Posterior cingulate gyrus (tissue), 11 donors: ENCODE measurements at regions not wholly inside any gene's neighbourhood (a gene's known extent, or its start where the extent isn't known, plus 50 kb on each side); places are given as distances from the start of the nearest gene placed in this dataset.

Experiments used
- DNase-seq, 10 donors: peaks; one replicate each; pipeline versions ENCODE4 v3.0.0 to v3.0.0-alpha.2; 2020 to 2021; ENCODE audit warnings: mixed read lengths in 3 of 10
- intact Hi-C: fragments of 100-400 bp; cut with DNase I; formaldehyde crosslinking; loops from one replicate; pipeline ENCODE4 v1.15.1; 2023

DNA sequence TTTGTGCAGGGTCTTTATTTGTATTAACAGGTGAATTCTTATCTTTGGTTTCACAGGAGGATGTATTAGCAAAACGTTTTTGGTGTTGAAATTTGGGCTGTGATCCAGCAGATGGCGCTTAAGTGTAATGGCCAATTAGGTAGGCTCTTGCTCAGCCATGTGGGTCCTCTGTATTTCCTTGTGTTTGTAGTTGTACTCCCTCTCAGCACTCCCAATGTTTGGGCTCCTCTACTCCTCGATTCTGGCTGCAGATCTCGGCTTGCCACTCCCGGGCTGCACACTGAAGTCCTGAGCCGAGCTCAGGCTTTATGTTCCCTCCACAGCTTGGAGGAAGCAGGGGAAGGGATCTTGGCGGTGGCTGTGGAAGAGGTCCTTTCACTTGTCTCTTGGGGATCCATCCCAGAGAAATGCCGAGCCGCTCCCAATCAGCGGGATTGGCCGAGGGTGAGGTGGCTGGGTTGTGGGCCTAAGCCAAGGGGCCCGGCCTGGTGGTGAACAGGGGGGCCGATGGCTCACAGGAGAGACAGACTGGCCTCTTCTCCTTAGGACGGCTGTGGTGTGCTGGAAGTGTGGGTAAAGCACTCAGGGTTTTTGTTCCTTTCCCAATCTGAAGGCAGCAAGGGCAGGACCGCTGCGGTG, 133.7 kb downstream of the AEBP2 start:
- intact Hi-C loops: no loop called here
- DNase-seq: peak in 1 of 10 donors; percentile 69

DNA sequence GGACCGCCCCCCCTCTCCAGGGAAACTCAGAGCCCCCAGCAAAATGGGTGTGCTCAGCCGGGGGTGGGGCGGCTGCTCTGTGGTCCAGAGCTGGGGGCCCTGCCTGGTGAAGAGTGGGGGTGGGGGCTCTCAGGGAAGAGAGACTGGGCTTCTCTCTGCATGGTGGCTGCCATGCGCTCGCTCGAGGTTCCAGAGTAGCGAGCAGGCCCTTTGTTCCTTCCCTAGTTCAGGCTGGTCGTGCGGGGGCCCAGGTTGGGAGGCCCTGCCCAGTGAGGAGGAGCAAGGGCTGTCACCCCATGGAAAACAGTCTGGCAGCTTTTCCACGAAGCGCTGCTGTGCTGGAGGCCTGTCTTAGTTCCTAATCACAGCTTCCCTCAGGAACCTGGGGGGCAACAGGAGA, 134.6 kb downstream of the AEBP2 start:
- peak in 1 of 10 donors; percentile 69 for DNase-seq
- intact Hi-C loops: no loop called here

DNA sequence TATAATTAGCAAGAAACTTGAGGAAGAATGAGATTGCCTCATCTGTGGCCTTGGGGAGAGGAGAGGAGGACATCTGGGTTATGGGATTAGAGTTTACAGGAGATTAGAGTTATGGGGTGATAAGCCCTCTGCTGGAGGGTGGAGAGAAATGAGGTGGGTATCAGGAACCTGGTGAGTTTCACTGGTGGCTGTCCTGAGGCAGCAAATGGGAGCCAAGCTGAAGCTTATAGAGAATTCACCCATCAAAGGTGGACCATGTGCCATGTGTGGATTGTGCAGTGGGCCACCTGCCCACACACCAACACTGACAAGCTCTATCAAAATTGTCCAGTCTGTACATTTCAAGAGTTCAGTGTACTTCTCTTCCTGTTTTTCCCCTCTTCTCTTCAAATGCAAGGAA, 135.3 kb downstream of the AEBP2 start:
- no peak for DNase-seq
- intact Hi-C loops: no loop called here

DNA sequence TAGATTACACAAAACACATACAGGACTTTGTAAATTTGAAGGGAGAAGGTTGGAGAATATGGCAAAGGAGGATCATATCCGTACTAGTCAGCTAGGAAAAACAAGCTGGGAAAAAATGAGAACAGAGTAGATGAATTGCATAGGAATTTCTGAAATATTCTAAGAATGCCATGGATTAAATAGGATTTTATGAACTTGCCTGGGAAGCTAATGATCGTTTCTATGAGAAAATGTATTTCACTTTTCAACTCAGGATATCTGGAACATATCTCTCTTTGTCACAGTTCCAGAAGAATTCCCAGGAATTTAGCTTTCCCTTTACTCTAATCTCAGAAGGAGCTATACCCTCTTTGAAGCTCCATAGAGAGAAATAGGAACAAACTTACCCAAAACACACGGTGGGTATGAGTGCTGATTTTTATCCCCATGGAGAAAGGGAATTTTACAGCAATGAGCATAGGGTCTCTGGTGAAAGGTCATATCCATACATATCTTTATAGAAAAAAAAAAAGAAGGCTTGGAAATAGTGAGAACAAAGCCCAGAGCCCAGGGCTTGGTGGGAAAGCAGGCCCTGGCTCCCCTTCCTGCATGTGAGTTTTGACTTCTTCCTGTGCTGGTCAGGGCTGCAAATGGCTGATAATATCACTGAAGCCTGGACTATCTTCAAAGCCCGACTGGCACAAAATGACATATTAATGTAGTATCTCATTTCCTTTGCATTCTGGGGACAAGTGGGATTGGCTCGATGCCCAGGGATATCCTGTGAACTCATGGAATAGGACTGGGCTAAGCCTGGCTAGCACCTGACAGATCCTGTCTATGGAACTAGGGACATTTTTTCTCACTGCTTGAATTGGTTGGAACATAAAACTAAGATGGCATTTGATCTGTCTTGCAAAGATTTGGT, 136.3 kb downstream of the AEBP2 start:
- no peak for DNase-seq
- intact Hi-C loops: no loop called here

DNA sequence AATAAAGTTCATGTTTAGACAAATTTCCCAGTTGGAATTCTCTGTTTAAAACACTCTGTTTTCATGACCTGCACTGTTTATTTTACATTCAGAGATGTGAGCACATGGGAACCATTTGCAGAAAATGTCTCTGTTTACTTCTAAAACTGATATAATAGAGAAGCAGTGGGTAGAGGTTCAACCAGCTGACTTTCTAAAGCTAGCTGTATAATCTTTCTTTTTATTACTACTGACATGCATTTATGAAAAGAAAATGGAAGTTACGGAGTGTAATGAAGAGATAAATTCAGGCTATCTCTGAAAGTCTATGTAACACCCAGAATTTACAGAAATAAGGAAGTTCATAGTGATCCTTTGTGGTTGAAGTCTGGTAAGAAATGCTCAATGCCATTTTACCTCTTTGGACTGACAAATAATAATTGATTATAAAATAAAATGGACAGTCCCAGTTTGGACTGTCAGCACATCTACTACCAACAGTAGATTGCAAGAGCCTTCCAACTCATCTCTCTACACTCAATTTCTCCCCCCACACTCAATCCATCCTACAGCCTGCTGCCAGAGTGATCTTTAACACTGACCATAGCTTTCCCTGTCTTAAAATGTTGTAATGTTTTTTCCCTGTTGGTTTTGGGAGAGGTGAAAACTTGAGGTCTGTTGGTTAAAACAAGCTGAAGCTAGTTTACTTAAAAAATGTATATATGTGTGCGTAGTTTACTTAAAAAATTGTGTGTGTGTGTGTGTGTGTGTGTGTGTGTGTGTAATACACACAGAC, 137.4 kb downstream of the AEBP2 start:
- intact Hi-C loops: no loop called here
- DNase-seq: no peak

DNA sequence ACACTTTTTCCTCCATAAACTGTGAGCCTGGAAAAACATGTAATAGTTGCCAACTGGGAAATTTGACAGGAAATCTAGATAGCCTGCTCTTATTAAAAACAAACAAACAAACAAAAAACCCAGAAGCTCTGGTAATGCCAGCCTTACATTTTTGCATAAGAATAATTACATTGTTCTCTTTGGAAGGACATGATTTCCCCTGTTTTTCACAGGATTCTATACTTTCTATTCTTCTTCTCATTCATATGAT, 137.9 kb downstream of the AEBP2 start:
- no peak for DNase-seq
- intact Hi-C loops: no loop called here

DNA sequence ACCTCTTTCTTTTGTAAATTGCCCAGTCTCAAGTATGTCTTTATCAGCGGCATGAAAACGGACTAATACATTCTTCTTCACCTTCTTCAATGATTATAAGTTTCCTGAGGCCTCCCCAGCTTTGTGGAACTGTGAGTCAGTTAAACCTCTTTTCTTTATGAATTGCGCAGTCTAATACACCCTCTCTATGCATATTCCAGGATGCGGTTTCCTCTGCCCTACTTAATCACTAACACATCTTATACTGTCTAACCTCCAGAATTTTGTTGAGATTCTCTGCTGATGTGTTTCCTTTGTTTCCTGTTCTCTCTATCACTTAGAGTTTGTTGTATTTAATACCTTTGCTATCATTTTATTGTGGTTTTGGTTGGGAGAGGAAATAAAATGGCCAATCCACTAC, 145.4 kb downstream of the AEBP2 start:
- DNase-seq: no peak
- intact Hi-C loops: no loop called here

DNA sequence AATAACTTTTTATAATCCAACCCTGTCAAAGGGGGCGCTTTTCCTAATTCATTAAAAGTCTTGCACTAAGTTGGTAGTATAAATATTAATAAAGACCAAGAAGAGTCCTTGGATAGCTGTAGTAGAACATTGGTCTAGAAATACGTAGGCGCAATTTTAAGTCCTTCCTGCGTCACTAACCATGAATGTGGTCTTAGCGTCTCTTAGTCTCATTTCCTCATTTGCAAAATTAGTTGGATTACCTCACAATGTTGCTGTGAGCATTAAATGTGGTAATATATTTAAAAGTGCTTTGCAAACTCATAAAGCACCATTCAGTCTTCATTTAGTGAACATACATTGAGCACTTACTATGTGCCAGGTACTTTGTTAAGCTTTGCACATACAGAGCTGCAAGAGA, 149.7 kb downstream of the AEBP2 start:
- DNase-seq: no peak
- intact Hi-C loops: no loop called here

DNA sequence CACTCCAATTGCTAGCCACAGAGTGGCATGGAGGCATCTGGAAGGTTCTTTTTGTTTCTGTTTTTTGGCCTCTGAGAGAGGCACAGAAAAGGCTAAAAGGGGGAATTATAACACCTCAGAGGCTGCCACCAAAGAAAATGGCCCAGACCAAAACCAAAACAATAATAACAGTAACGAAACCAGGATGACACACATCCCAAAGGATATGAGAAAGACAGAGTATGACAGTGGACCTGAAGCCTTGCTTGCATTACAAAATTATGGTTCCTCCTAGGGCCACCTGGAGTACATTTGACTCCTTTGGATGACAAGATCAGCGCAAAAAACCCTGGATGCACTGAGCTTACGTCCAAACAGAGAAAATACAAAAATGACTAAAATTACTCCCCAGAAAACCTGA, 152.7 kb downstream of the AEBP2 start:
- DNase-seq: no peak
- intact Hi-C loops: no loop called here

DNA sequence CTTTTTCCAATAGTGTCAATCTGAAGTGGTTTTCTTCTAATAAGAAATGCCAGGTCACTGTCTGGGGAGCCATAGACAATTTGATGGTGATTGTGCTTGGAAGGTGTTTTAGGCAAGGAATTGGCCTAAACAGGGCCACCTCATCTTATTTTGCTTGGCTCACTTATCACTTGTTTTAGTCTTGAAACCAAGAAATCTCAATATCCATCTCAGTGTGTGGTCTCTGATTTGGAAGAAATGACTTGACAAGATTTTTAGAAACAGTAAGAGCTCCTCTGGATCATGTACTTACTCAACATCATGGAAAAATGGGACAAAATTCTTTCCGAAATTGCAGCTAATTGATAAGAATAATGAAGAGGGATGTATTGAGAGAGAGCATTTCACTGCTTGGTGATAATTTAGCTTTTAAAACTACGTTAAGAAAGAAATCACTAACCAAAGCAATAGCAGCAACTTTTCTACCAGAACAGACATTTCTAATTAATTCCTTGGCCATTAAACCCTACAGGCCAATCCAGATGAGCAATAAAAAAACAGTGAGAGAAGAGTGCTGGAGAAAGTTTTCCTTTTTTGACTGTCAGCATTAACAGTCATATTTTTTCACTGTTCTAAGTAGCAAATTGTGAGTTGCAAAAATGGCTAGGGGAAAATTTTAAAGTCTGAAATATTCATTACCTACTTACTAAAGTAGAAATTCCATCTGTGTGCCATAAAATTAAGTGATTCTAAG, 157.3 kb downstream of the AEBP2 start:
- DNase-seq: no peak
- intact Hi-C loops: no loop called here

DNA sequence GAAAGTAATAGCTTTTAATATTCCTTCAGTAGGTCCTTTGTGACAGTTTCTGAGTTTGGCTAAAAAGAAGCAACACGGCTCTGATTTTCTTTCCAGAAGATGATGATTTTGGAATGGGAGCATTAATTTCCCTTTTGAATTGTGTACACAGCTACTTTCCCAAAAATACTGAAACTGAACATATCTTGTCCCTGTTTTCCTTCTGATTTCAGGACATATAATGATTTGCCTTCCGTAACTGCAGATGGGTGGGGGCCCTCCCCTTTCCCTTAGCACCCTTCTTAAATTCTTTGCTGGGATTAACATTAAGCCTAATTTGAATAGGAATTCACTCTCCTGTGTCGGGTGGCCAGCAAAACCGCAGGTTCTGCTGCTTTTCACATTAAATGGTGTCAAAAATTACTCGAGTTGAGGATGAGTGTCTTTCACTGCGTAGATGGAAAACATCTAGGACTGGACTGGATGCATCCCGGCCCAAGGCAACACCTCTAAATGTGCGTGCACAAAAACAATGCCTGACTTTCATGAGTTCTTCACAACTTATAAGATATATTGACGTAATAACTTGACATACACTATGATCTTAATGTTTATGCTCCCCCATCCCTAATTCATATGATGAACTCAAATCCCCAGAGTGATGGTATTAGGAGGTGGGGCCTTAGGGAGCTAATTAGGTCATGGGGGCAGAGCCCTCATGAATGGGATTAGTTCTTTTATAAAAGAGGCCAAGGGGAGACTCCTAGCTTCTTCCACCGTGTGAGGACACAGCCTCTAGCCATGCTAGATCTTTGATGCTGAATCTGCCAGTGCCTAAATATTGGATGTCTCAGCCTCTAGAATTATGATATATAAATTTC, 158.1 kb downstream of the AEBP2 start:
- intact Hi-C loops: no loop called here
- no peak for DNase-seq

DNA sequence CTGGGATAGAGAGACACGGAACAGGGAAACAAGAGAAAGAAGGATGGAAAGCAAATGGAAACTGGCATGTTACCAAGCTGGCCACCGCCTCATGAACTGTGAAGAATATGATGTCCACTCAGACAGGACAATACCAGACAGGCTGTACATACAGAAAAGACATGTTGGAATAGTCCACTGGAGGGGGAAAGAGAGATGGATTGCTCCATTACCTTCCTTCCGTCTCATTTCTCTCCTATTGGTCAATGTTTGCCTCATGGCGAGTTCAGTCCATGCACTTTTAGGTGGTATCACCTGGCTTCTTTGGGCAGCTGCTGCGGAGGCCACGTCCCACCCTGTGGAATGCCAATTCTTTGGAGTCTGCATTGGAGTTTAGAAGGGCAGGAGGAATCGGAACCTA, 166.4 kb downstream of the AEBP2 start:
- intact Hi-C loops: no loop called here
- DNase-seq: no peak

DNA sequence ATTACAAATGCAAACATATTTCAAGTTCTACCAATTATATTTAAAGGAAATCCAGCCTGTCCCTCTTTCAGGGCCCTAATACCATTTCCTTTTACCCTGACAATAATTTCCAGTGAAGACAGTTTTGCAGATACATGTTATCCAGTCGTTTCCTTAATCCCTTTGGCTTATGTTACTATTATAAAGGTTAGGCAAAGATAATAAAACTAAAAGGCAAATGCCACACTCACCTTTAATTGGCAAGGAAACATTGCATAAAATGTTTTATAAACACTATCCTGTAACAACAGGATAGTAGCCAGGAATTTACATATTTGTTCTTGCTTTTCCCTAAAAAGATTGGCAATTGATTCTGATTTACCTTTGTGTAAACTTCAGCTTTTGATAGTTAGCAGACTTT, 168.7 kb downstream of the AEBP2 start:
- no peak for DNase-seq
- intact Hi-C loops: no loop called here

DNA sequence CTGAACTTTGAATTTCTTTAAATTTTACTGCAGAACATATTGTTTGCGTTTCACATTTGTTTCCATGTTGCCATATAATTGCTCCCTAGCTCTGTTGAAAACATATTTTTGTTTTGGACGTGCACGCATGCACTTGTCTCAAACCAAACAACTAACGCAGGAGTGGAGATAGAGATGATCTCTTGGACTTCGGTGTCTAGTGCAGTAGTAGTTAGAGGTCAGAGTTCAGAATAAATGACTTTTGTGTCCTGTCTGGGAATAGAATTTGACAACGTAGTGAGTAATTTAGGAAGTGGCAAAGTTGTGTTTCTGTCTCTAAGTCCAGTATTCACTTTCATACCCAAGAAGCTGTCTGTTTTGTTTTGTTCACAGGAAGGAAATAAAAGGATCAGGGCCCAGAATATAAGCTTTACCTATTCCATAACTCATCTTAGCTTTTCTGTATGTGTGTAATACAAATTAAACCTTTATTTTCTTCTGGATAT, 173.8 kb downstream of the AEBP2 start:
- DNase-seq: no peak
- intact Hi-C loops: no loop called here

DNA sequence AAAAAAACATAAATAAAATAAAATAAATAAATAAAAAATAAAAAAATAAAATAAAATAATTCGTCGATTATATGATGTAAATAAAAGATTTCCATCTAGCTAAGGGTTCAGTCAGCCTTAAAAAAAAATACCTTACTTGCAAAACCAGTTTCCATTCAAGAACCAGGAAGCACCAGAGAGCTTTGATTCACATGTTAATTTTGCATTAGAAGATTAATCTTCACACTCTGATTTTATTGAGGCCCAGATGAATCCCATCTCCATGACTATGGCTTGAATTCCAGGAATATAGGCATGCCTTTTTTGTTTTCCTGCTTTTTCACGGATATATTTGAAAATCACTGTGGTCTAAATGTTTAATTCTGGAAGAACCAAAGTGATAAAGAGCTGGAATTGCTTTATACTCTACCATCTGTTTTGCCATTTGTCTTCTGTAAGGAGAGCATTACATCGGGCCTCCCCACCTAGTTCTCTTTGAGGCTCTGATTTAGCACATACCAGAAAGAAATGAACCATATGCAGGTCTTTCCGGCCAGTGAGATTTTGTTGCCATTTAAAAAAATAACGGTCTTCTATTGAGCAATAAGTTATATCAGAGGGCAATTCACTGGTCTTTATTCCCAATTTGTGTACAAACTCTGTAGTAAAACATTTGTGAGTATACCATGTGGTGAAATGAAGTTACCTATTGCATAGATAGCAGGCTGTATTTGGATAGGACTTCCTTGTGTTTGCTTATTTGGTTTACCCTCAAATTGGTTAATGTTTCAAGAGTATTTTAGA, 175.5 kb downstream of the AEBP2 start:
- intact Hi-C loops: no loop called here

DNA sequence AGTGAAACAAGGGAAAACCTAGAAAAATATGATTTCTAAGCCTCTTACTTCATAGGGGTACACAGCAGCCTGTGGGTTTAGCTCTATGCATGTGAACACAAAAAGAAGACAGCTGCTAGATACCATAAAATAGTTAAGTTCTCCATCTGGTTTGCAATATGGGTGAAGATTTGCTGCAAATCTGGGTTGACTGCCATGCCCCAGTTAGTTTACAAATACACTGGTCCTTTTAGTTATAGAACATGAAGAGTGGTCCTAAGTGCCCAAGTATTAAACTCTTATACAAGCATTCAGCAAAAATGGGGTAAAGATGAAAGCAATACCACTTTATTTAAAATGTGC, 176.1 kb downstream of the AEBP2 start:
- intact Hi-C loops: no loop called here
- DNase-seq: no peak

More for the DNA sequence above, 175.5 kb downstream of the AEBP2 start:
- DNase-seq: no peak

DNA sequence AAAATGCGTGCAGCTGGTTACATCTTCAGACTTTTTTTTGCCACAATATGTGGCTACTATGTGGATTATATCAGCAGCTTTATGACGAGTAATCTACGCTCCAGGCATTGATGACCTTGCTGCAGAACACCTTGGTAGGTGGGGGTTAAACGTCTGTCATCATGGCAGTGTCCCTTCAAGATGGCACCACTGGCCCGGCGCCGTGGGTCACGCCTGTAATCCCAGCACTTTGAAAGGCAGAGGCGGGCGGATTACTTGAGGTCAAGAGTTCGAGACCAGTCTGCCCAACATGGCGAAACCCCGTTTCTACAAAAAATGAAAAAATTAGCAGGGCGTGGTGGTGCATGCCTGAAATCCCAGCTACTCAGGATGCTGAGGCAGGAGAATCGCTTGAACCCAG, 177.5 kb downstream of the AEBP2 start:
- intact Hi-C loops: no loop called here
- no peak for DNase-seq

DNA sequence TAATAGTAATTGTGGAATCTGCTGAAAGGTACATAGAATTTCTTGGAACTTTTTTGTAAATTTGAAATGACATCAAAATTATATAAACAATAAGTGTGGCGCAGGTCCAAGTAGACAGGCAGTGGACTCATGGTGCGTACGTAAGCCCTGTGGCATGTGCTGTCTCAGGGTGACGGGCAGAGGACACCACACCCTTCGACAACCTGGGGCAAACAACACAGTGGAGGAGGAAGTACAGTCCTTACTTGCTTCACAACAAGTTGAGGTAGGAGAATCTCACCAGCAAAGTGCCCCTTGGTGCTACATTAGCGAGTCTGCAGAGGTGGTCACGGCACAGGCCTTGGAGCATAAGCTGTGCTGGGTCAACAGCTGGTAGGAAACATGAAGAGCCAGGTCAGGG, 180.9 kb downstream of the AEBP2 start:
- no peak for DNase-seq
- intact Hi-C loops: no loop called here

DNA sequence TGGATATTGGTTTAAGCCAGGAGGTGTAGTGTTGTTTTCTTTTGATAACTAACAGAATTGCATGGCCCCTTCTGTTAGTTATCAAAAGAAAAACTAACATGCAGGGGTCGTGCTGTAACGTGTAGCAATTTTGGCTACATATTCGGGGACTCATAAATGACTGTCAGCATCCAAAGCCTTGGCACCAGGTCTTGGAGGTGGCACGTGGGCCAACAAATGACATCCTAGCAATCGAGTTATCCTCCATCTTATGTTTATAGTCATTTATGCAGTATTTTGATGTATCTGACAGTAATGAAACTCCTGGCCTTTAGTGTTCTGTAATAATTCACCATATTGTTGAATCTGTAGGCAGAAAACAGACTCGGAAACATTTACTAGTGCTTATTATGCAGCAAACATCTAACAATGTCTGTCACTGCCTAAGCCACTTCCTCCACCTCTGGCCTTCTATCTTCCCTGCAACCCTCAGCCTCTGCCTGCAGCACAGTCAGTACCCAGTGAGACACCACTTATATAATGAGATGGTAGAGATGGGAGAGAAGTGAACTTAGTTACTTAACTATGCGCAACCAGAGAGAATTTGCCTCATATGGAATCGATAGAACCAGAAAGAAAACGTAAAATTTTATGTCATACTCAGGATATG, 184.6 kb downstream of the AEBP2 start:
- no peak for DNase-seq
- intact Hi-C loops: no loop called here
